ENCODE measurements at regions not wholly inside any gene's neighbourhood (a gene's known extent, or its start where the extent isn't known, plus 50 kb on each side); places are given as distances from the start of the nearest gene placed in this dataset.

DNA sequence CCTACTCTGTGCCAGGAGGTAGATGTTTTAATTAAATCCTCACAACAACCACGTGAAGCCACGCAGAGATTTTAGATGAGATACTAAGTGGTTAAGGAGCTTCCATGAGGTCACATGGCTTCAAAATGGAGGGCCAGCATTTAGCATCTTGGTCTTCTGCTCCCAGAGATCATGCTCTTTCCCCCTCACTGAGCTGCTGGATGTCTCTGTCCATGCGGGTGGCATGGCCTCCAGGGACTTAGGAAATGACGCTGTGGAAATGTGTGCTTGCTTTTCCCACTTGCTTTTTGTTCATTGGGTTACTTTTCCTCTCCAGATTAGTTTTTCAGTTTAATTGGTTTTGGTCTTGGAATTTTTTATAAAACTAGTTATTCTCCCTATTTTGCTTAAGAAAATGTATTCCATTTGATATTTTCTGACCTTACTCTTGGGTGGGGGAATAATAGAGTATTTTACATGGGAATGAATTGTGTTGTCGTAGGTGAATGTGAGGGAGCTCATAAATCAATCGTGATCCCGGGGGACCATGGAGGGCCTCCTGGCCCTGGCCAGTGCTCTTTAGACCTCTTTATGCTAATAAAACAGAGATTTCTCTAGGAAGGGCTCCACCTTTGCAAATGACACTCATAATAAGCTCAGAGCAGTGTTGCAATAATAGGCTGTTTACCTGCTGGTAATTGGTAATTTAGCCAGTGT, 376.0 kb upstream of the ONECUT1 start:
- no peak for TF ChIP-seq CTCF (IDR thresholded peaks at IDR 0.05)
- no peak for TF ChIP-seq POLR2A (IDR thresholded peaks at IDR 0.05)
- TF ChIP-seq EP300 (IDR thresholded peaks at IDR 0.05) = no peak
